Astrocyte (in vitro differentiated cells and primary cell): ENCODE measurements at regions not wholly inside any gene's neighbourhood (a gene's known extent, or its start where the extent isn't known, plus 50 kb on each side); places are given as distances from the start of the nearest gene placed in this dataset.
"Not testable (repeated sequence)": the region's sequence is repeated elsewhere in the genome, so short reads cannot be mapped to it uniquely, and the experiment has no call there.

Experiments used
- DNase-seq: peaks from one replicate; pipeline ENCODE4 v3.0.0-alpha.2; 2010; ENCODE audit warnings: low read depth
- FAIRE-seq: peaks from 2 replicates; lab custom pipeline; 2011; peaks lifted over from hg19 to GRCh38; lab: Jason Lieb, UNC
- H2AFZ ChIP-seq: 2 replicates; pipeline ENCODE4 v1.6.0; 2012; ENCODE audit warnings: low read depth, low read length, inconsistent platforms
- H3K27ac ChIP-seq: 2 replicates; pipeline ENCODE4 v1.5.1; 2011; ENCODE audit warnings: low read depth, low read length, inconsistent platforms
- H3K27me3 ChIP-seq: 2 replicates; pipeline ENCODE4 v1.6.0; 2011; ENCODE audit warnings: low read length, inconsistent platforms; ENCODE audit not compliant: insufficient read depth
- H3K36me3 ChIP-seq: 2 replicates; pipeline ENCODE4 v1.5.1; 2011; ENCODE audit warnings: low read length, inconsistent platforms; ENCODE audit not compliant: insufficient read depth
- H3K4me1 ChIP-seq: 2 replicates; pipeline ENCODE4 v1.5.1; 2011; ENCODE audit warnings: low read length, inconsistent platforms; ENCODE audit not compliant: insufficient read depth
- H3K4me2 ChIP-seq: 2 replicates; pipeline ENCODE4 v1.6.0; 2012; ENCODE audit warnings: low read length, inconsistent platforms
- H3K4me3 ChIP-seq: 2 replicates; pipeline ENCODE4 v1.5.1; 2011; ENCODE audit warnings: low read depth, mild to moderate bottlenecking, low read length, inconsistent platforms; ENCODE audit not compliant: insufficient read depth
- H3K79me2 ChIP-seq: 2 replicates; pipeline ENCODE4 v1.6.0; 2012; ENCODE audit warnings: mild to moderate bottlenecking, low read length, inconsistent platforms; ENCODE audit not compliant: insufficient read depth
- H3K9ac ChIP-seq: 2 replicates; pipeline ENCODE4 v1.6.0; 2012; ENCODE audit warnings: mild to moderate bottlenecking, low read length, inconsistent platforms
- H3K9me3 ChIP-seq: 2 replicates; pipeline ENCODE4 v1.5.1; 2012; ENCODE audit warnings: low read depth, mild to moderate bottlenecking, low read length, inconsistent platforms; ENCODE audit not compliant: insufficient read depth
- H4K20me1 ChIP-seq: 2 replicates; pipeline ENCODE4 v1.6.0; 2012; ENCODE audit warnings: low read length, inconsistent platforms; ENCODE audit not compliant: insufficient read depth
- H3K27ac Mint-ChIP-seq: one replicate; pipeline ENCODE4 v1.8.0; 2021; ENCODE audit warnings: mild to moderate bottlenecking, mixed read lengths; ENCODE audit not compliant: unreplicated experiment
- H3K27me3 Mint-ChIP-seq: one replicate; pipeline ENCODE4 v1.8.0; 2021; ENCODE audit warnings: low read depth, mixed read lengths; ENCODE audit not compliant: unreplicated experiment
- H3K36me3 Mint-ChIP-seq: one replicate; pipeline ENCODE4 v1.8.0; 2021; ENCODE audit warnings: low read depth, mixed read lengths; ENCODE audit not compliant: unreplicated experiment
- H3K4me1 Mint-ChIP-seq: one replicate; pipeline ENCODE4 v1.8.0; 2021; ENCODE audit warnings: low read depth, mixed read lengths; ENCODE audit not compliant: unreplicated experiment
- H3K4me3 Mint-ChIP-seq: one replicate; pipeline ENCODE4 v1.8.0; 2021; ENCODE audit warnings: mild to moderate bottlenecking, moderate library complexity, mixed read lengths; ENCODE audit not compliant: unreplicated experiment
- H3K9me3 Mint-ChIP-seq: one replicate; pipeline ENCODE4 v1.8.0; 2021; ENCODE audit warnings: mild to moderate bottlenecking, mixed read lengths; ENCODE audit not compliant: unreplicated experiment
- EZH2 ChIP-seq: IDR thresholded peaks from 2 replicates; pipeline ENCODE4 v1.6.1; 2012; ENCODE audit warnings: mild to moderate bottlenecking, low read length, inconsistent platforms; ENCODE audit not compliant: insufficient read depth
- TF ChIP-seq, protein P1 (sequence below): IDR thresholded peaks from 2 replicates; pipeline ENCODE4 v1.5.1; 2011; ENCODE audit warnings: low read depth, mild to moderate bottlenecking, inconsistent platforms, low read length, moderate library complexity; ENCODE audit not compliant: insufficient read depth

- Histone ChIP-seq H2AFZ (no peak overlapping the region), H3K4me1 (no peaks in the 10 kb centered on the region), H3K9me3 (no peaks in the 10 kb centered on the region), H3K79me2 (no peaks in the 10 kb centered on the region), H3K36me3 (no peaks in the 10 kb centered on the region), H3K27ac (no peak overlapping the region), H3K4me3 (no peak overlapping the region), H4K20me1 (no peaks in the 10 kb centered on the region), H3K9ac (no peak overlapping the region), H3K27me3 (no peaks in the 10 kb centered on the region), H3K4me2 (no peak overlapping the region)
- FAIRE-seq (no peak), DNase-seq (no peak)
- Mint-ChIP-seq H3K4me1 (no peaks in the 10 kb centered on the region), H3K27me3 (no peaks in the 10 kb centered on the region), H3K9me3 (no peaks in the 10 kb centered on the region), H3K36me3 (no peaks in the 10 kb centered on the region), H3K4me3 (no peak overlapping the region), H3K27ac (no peak overlapping the region)
- TF ChIP-seq EZH2 = no peak
- TF ChIP-seq, protein P1, sequence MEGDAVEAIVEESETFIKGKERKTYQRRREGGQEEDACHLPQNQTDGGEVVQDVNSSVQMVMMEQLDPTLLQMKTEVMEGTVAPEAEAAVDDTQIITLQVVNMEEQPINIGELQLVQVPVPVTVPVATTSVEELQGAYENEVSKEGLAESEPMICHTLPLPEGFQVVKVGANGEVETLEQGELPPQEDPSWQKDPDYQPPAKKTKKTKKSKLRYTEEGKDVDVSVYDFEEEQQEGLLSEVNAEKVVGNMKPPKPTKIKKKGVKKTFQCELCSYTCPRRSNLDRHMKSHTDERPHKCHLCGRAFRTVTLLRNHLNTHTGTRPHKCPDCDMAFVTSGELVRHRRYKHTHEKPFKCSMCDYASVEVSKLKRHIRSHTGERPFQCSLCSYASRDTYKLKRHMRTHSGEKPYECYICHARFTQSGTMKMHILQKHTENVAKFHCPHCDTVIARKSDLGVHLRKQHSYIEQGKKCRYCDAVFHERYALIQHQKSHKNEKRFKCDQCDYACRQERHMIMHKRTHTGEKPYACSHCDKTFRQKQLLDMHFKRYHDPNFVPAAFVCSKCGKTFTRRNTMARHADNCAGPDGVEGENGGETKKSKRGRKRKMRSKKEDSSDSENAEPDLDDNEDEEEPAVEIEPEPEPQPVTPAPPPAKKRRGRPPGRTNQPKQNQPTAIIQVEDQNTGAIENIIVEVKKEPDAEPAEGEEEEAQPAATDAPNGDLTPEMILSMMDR = no peak
Measured at GRCh38 chr4:65234061-65234460, 436.2 kb downstream of the EPHA5 start.

DNA sequence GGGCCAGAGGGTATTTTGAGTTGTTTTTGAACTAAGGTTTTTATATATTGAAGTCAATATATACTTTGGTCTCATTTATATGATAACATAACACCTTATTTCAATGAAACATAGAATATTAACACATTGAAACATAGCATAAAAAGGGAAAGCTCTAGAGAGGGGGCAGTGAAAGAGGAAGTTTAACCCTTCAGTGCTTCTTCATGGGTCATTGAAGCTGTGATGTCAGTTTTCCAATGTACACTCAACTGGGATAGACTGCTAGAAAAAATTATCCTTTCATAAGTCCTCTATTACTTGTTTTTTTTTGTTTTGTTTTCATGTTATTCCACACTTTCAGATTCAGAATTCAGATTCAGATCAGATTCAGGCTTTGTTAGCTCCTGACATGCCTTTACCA lies 442.7 kb downstream of the EPHA5 start:
- Histone ChIP-seq H4K20me1 (no peaks in the 10 kb centered on the region), H3K9me3 (no peaks in the 10 kb centered on the region), H3K27me3 (no peaks in the 10 kb centered on the region), H3K4me2 (no peak overlapping the region), H3K9ac (no peak overlapping the region), H3K4me1 (no peaks in the 10 kb centered on the region), H3K4me3 (no peak overlapping the region), H3K27ac (no peak overlapping the region), H3K36me3 (no peaks in the 10 kb centered on the region), H3K79me2 (no peaks in the 10 kb centered on the region), H2AFZ (no peak overlapping the region)
- no peaks in the 10 kb centered on the region for H3K36me3 Mint-ChIP-seq
- H3K27me3 Mint-ChIP-seq = no peaks in the 10 kb centered on the region
- FAIRE-seq (no peak), DNase-seq (no peak)
- H3K4me1 Mint-ChIP-seq = no peaks in the 10 kb centered on the region
- no peaks in the 10 kb centered on the region for H3K9me3 Mint-ChIP-seq
- TF ChIP-seq EZH2 = no peak
- TF ChIP-seq, protein P1 = no peak
- H3K4me3 Mint-ChIP-seq = no peak overlapping the region
- H3K27ac Mint-ChIP-seq = no peak overlapping the region

DNA sequence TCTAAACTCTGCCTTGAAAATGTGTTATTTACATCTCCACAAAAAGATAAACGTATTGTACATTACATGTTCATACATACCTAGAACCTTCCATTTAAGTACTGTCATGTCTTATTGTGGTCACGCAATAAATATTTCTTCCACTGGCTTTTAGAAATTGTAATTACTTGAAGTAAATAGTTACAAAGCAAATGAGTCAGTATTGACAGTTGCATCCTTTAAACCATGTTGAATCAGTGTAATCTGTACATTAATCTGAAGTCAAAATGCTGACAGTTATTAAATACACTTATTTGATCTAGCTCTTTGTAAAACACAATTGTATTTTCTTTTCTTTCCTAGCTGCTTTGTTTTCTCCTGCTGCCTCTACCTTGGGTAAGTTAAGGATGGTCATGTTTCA lies 446.7 kb downstream of the EPHA5 start:
- no peak for DNase-seq

GRCh38 chr4:65223074-65223473 lies 447.2 kb downstream of the EPHA5 start:
- H3K27ac Mint-ChIP-seq, H3K9me3 ChIP-seq, H3K4me2 ChIP-seq, H3K4me3 Mint-ChIP-seq, H3K9ac ChIP-seq, H3K36me3 ChIP-seq, DNase-seq, H4K20me1 ChIP-seq, H3K4me1 ChIP-seq, H3K27me3 ChIP-seq, H3K27me3 Mint-ChIP-seq, H2AFZ ChIP-seq, H3K4me1 Mint-ChIP-seq, H3K4me3 ChIP-seq, FAIRE-seq, H3K36me3 Mint-ChIP-seq, H3K27ac ChIP-seq, H3K79me2 ChIP-seq, H3K9me3 Mint-ChIP-seq: not testable (repeated sequence)

More for the DNA sequence above, 446.7 kb downstream of the EPHA5 start:
- no peak overlapping the region for H3K4me2 ChIP-seq
- no peaks in the 10 kb centered on the region for H3K9me3 Mint-ChIP-seq
- FAIRE-seq = no peak
- no peak overlapping the region for H3K27ac Mint-ChIP-seq
- H3K4me3 Mint-ChIP-seq = no peak overlapping the region
- H3K4me3 ChIP-seq = no peak overlapping the region
- no peaks in the 10 kb centered on the region for H3K79me2 ChIP-seq
- H3K27me3 ChIP-seq = no peaks in the 10 kb centered on the region
- no peaks in the 10 kb centered on the region for H3K4me1 ChIP-seq
- no peaks in the 10 kb centered on the region for H3K27me3 Mint-ChIP-seq
- H3K9me3 ChIP-seq = no peaks in the 10 kb centered on the region
- no peak for TF ChIP-seq EZH2
- TF ChIP-seq, protein P1 = no peak
- H3K36me3 ChIP-seq = no peaks in the 10 kb centered on the region
- no peak overlapping the region for H3K9ac ChIP-seq
- H2AFZ ChIP-seq = no peak overlapping the region
- H4K20me1 ChIP-seq = no peaks in the 10 kb centered on the region
- H3K4me1 Mint-ChIP-seq = no peaks in the 10 kb centered on the region
- H3K27ac ChIP-seq = no peak overlapping the region
- H3K36me3 Mint-ChIP-seq = no peaks in the 10 kb centered on the region
